SJCRH30 (cell line): ENCODE measurements at regions not wholly inside any gene's neighbourhood (a gene's known extent, or its start where the extent isn't known, plus 50 kb on each side); places are given as distances from the start of the nearest gene placed in this dataset.
A peak's percentile ranks its signal among the peaks of the same experiment; 100 is the strongest.

Source experiments
- DNase-seq, 2 experiments: peaks; one replicate each; pipeline ENCODE4 v3.0.0-alpha.2; 2015 to 2020
- H3K27ac ChIP-seq: fragments of 250-450 bp; sonication (Bioruptor Pico); 2 replicates; pipeline ENCODE4 v1.5.1; 2020; ENCODE audit warnings: mild to moderate bottlenecking, moderate library complexity
- H3K27me3 ChIP-seq: fragments of 250-450 bp; sonication (Bioruptor Pico); 2 replicates; pipeline ENCODE4 v1.5.1; 2020; ENCODE audit warnings: mild to moderate bottlenecking, moderate library complexity
- H3K36me3 ChIP-seq: fragments of 250-450 bp; sonication (Bioruptor Pico); 2 replicates; pipeline ENCODE4 v1.5.1; 2020; ENCODE audit warnings: mild to moderate bottlenecking, moderate library complexity
- H3K4me1 ChIP-seq: fragments of 250-450 bp; sonication (Bioruptor Pico); 2 replicates; pipeline ENCODE4 v1.5.1; 2020; ENCODE audit warnings: mild to moderate bottlenecking, moderate library complexity
- H3K4me3 ChIP-seq: fragments of 250-450 bp; sonication (Bioruptor Pico); 2 replicates; pipeline ENCODE4 v1.5.1; 2020; ENCODE audit warnings: mild to moderate bottlenecking, moderate library complexity
- H3K9me3 ChIP-seq: fragments of 250-450 bp; sonication (Bioruptor Pico); replicated peaks from 2 replicates; pipeline ENCODE4 v1.5.1; 2020; ENCODE audit warnings: mild to moderate bottlenecking, moderate library complexity

- Histone ChIP-seq H3K27ac (no peak overlapping the region), H3K27me3 (no peaks in the 10 kb centered on the region), H3K4me1 (peaks cover 20% of the 10 kb centered on the region), H3K36me3 (no peaks in the 10 kb centered on the region), H3K9me3 (0 out of 2 replicates have a peak, but pooled peaks cover 3% of the 10 kb centered on the region), H3K4me3 (no peak overlapping the region)
- no peak for DNase-seq
Measured at GRCh38 chr6:56299916-56300315, 52.5 kb upstream of the COL21A1 start.

GRCh38 chr6:56297022-56297989 lies 49.9 kb upstream of the COL21A1 start:
- Histone ChIP-seq H3K4me1 (peaks cover 39% of the 10 kb centered on the region), H3K27me3 (no peaks in the 10 kb centered on the region), H3K36me3 (no peaks in the 10 kb centered on the region), H3K9me3 (0 out of 2 replicates have a peak, but pooled peaks cover 3% of the 10 kb centered on the region), H3K27ac (peak overlapping the region; percentile 7; the same call in 1 of the 2 replicates), H3K4me3 (no peak overlapping the region)
- DNase-seq = no peak
